Gastroesophageal sphincter (tissue), 3 donors: ENCODE measurements at regions not wholly inside any gene's neighbourhood (a gene's known extent, or its start where the extent isn't known, plus 50 kb on each side); places are given as distances from the start of the nearest gene placed in this dataset.

Experiments
- CTCF ChIP-seq, 4 experiments: fragments of 200-600 bp in 2 of 4; fragments of 450-650 bp in 2 of 4; sonication (generic) in 1 of 4; IDR thresholded peaks; one replicate each; pipeline ENCODE4 v1.5.1; 2017 to 2019; ENCODE audit warnings: antibody characterized with exemption in 4 of 4, mild to moderate bottlenecking in 2 of 4, moderate library complexity in 2 of 4
- POLR2A ChIP-seq, 2 donors: fragments of 450-650 bp; IDR thresholded peaks; one replicate each; pipeline ENCODE4 v1.6.1; 2017; ENCODE audit warnings: antibody characterized with exemption in 2 of 2, mild to moderate bottlenecking in 2 of 2, moderate library complexity in 1 of 2
- POLR2AphosphoS5 ChIP-seq: sonication (generic); formaldehyde crosslinking; IDR thresholded peaks from one replicate; pipeline ENCODE4 v1.6.1; 2017; ENCODE audit warnings: antibody characterized with exemption

- TF ChIP-seq CTCF (IDR thresholded peaks at IDR 0.05) (no peak), POLR2AphosphoS5 (no peak), POLR2A (IDR thresholded peaks at IDR 0.05) (no peak)
Measured at GRCh38 chr16:54462771-54463170, 176.2 kb upstream of the IRX3 start.
